HL-60/S4 treated with phorbol 12-myristate 13-acetate at 8.2 ng/mL for 4 days and 3 days (cell line): ENCODE measurements at regions not wholly inside any gene's neighbourhood (a gene's known extent, or its start where the extent isn't known, plus 50 kb on each side); places are given as distances from the start of the nearest gene placed in this dataset.
"Not testable (repeated sequence)": the region's sequence is repeated elsewhere in the genome, so short reads cannot be mapped to it uniquely, and the experiment has no call there.

Experiments
- in situ Hi-C: fragments of 300-500 bp; cut with MboI; formaldehyde crosslinking; loops from 2 replicates; pipeline ENCODE4 v1.15.0; 2022; ENCODE audit warnings: low sequenced_read_pairs

GRCh38 chr20:6355754-6356451 lies 233.1 kb upstream of the FERMT1 start:
- in situ Hi-C loops = no loop called here

GRCh38 chr20:6348908-6349307 lies 226.1 kb upstream of the FERMT1 start:
- in situ Hi-C loops = no loop called here

- in situ Hi-C loops = no loop called here
These were observed 225.1 kb upstream of the FERMT1 start for GRCh38 chr20:6347916-6348315.

GRCh38 chr20:6341491-6341890 lies 218.7 kb upstream of the FERMT1 start:
- in situ Hi-C loops = no loop called here

GRCh38 chr20:6339176-6339575 lies 216.3 kb upstream of the FERMT1 start:
- in situ Hi-C loops = no loop called here

GRCh38 chr20:6333110-6333509 lies 210.3 kb upstream of the FERMT1 start:
- in situ Hi-C loops = no loop called here

- in situ Hi-C loops = not testable (repeated sequence)
These were observed 198.4 kb upstream of the FERMT1 start for GRCh38 chr20:6321235-6321634.

- in situ Hi-C loops = no loop called here
These were observed 189.2 kb upstream of the FERMT1 start for GRCh38 chr20:6311841-6312655.

- in situ Hi-C loops = no loop called here
These were observed 188.3 kb upstream of the FERMT1 start for GRCh38 chr20:6311097-6311496.

GRCh38 chr20:6305536-6305935 lies 182.7 kb upstream of the FERMT1 start:
- in situ Hi-C loops = no loop called here

- in situ Hi-C loops = no loop called here
These were observed 179.2 kb upstream of the FERMT1 start for GRCh38 chr20:6302041-6302440.

GRCh38 chr20:6299456-6299855 lies 176.6 kb upstream of the FERMT1 start:
- in situ Hi-C loops = no loop called here

GRCh38 chr20:6298049-6298448 lies 175.2 kb upstream of the FERMT1 start:
- in situ Hi-C loops = no loop called here

GRCh38 chr20:6295867-6296256 lies 173.0 kb upstream of the FERMT1 start:
- in situ Hi-C loops = no loop called here

- in situ Hi-C loops = no loop called here
These were observed 172.5 kb upstream of the FERMT1 start for GRCh38 chr20:6295127-6295866.

- in situ Hi-C loops = no loop called here
These were observed 164.6 kb upstream of the FERMT1 start for GRCh38 chr20:6287471-6287870.

- in situ Hi-C loops = no loop called here
These were observed 159.8 kb upstream of the FERMT1 start for GRCh38 chr20:6282642-6283041.

GRCh38 chr20:6277661-6278240 lies 154.9 kb upstream of the FERMT1 start:
- in situ Hi-C loops = no loop called here

GRCh38 chr20:6270404-6270803 lies 147.6 kb upstream of the FERMT1 start:
- in situ Hi-C loops = not testable (repeated sequence)

- in situ Hi-C loops = no loop called here
These were observed 146.5 kb upstream of the FERMT1 start for GRCh38 chr20:6269168-6269873.
